K562 (cell line): ENCODE measurements at regions not wholly inside any gene's neighbourhood (a gene's known extent, or its start where the extent isn't known, plus 50 kb on each side); places are given as distances from the start of the nearest gene placed in this dataset.

Experiments
- ATAC-seq: fragments of 200-7000 bp; cut with Tn5 transposase; 3 replicates; pipeline ENCODE4 v1.9.1; 2020; ENCODE audit warnings: moderate library complexity
- BruUV-seq: library from RNA; stranded (reverse); fragments of 400-500 nt; replicated peaks from 2 replicates; lab custom pipeline; 2021; lab: Mats Ljungman, UMichigan
- CTCF ChIA-PET: fragments of 300-600 bp; formaldehyde crosslinking; extraction: SDS; loops from one replicate; lab custom pipeline; 2021; ENCODE audit warnings: low intra/inter-chr PET ratio; lab: Yijun Ruan, JAX
- POLR2A ChIA-PET: fragments of 300-600, 350-650 bp; sonication (Branson Sonifier 250); formaldehyde crosslinking; extraction: SDS; loops from one replicate; lab custom pipeline; 2021; ENCODE audit warnings: antibody characterized with exemption, inconsistent platforms; lab: Yijun Ruan, JAX
- DNase-seq, 4 experiments: peaks; one replicate each; pipeline versions ENCODE4 v3.0.0 to v3.0.0-alpha.2; 2011 to 2018; ENCODE audit warnings: low spot score in 3 of 4, mixed read lengths in 3 of 4; ENCODE audit errors: extremely low read depth in 1 of 4
- FAIRE-seq: peaks from 2 replicates; lab custom pipeline; 2011; peaks lifted over from hg19 to GRCh38; lab: Jason Lieb, UNC
- H2AFZ ChIP-seq: 2 replicates; pipeline ENCODE4 v1.6.0; 2011; ENCODE audit warnings: low read depth, low read length, control low read depth, inconsistent platforms
- H3K27ac ChIP-seq: fragments of 200-600 bp; 3 replicates; pipeline ENCODE4 v1.8.0; 2011; ENCODE audit warnings: low read depth, mild to moderate bottlenecking, control low read depth, inconsistent platforms, low read length, moderate library complexity, mixed read lengths; ENCODE audit errors: extremely low read depth
- H3K27me3 ChIP-seq, 2 experiments: fragments of 300-600 bp in 1 of 2; 2 replicates in 1 of 2; 3 replicates in 1 of 2; pipeline versions ENCODE4 v1.6.0 to v1.8.0; 2011; ENCODE audit warnings: inconsistent platforms in 2 of 2, low read length in 2 of 2, mild to moderate bottlenecking in 1 of 2, mixed read lengths in 1 of 2, moderate library complexity in 1 of 2; ENCODE audit not compliant: control insufficient read depth in 2 of 2, insufficient read depth in 2 of 2
- H3K36me3 ChIP-seq: fragments of 300-600 bp; 3 replicates; pipeline ENCODE4 v1.8.0; 2011; ENCODE audit warnings: mild to moderate bottlenecking, low read length, inconsistent platforms; ENCODE audit not compliant: control insufficient read depth, insufficient read depth
- H3K4me1 ChIP-seq, 2 experiments: fragments of 200-600 bp in 1 of 2; replicated peaks in 1 of 2; 2 replicates in 1 of 2; 3 replicates in 1 of 2; pipeline versions ENCODE4 v1.5.1 to v1.8.0; 2011; ENCODE audit warnings: inconsistent platforms in 2 of 2, low read length in 2 of 2, mild to moderate bottlenecking in 1 of 2, mixed read lengths in 1 of 2, moderate library complexity in 1 of 2; ENCODE audit not compliant: control insufficient read depth in 2 of 2, insufficient read depth in 2 of 2
- H3K4me2 ChIP-seq: 2 replicates; pipeline ENCODE4 v1.6.1; 2011; ENCODE audit warnings: low read length, control low read depth, inconsistent platforms, mixed read lengths; ENCODE audit not compliant: insufficient read depth
- H3K4me3 ChIP-seq: fragments of 200-600 bp; sonication (generic), shearing (Covaris generic); 2 replicates; pipeline ENCODE4 v1.5.1; 2016; ENCODE audit warnings: control low read depth, inconsistent platforms
- H3K79me2 ChIP-seq: fragments of 200-600 bp; 3 replicates; pipeline ENCODE4 v1.8.0; 2011; ENCODE audit warnings: low read length, inconsistent platforms; ENCODE audit not compliant: control insufficient read depth, insufficient read depth
- H3K9ac ChIP-seq, 2 experiments: 2 replicates each; pipeline versions ENCODE4 v1.6.0 to v1.6.1; 2011; ENCODE audit warnings: low read depth in 2 of 2, low read length in 2 of 2, control low read depth in 1 of 2, inconsistent platforms in 1 of 2, mild to moderate bottlenecking in 1 of 2, mixed read lengths in 1 of 2; ENCODE audit not compliant: insufficient read depth in 1 of 2
- H3K9me1 ChIP-seq: one replicate; pipeline ENCODE4 v1.6.0; 2011; ENCODE audit warnings: inconsistent platforms, mild to moderate bottlenecking, low read length, moderate library complexity; ENCODE audit not compliant: control insufficient read depth, insufficient read depth
- H3K9me3 ChIP-seq: replicated peaks from 2 replicates; pipeline ENCODE4 v1.5.1; 2011; ENCODE audit warnings: low read depth, low read length, inconsistent platforms; ENCODE audit not compliant: control insufficient read depth, insufficient read depth
- H4K20me1 ChIP-seq: replicated peaks from 2 replicates; pipeline ENCODE4 v1.6.1; 2011; ENCODE audit warnings: low read length, inconsistent platforms, mixed read lengths; ENCODE audit not compliant: control insufficient read depth, insufficient read depth
- ATF3 ChIP-seq, 2 experiments: fragments of 450-650 bp in 1 of 2; sonication (generic) in 1 of 2; formaldehyde crosslinking in 1 of 2; IDR thresholded peaks in 1 of 2; conservative IDR thresholded peaks in 1 of 2; 2 replicates each; pipeline versions ENCODE4 v1.6.1 to v1.8.1; 2016 to 2023; ENCODE audit warnings: mild to moderate bottlenecking in 2 of 2, moderate library complexity in 2 of 2, inconsistent platforms in 1 of 2, missing genetic modification reagents in 1 of 2
- BRD4 ChIP-seq: fragments of 200-600 bp; sonication (generic); IDR thresholded peaks from 2 replicates; pipeline ENCODE4 v1.6.1; 2017; ENCODE audit warnings: inconsistent platforms
- HMBOX1 ChIP-seq: sonication (generic); IDR thresholded peaks from 2 replicates; pipeline ENCODE4 v1.6.1; 2016
- ILK ChIP-seq: fragments of 450-650 bp; IDR thresholded peaks from 2 replicates; pipeline ENCODE4 v1.6.1; 2016; ENCODE audit warnings: missing genetic modification characterization, low read depth, mild to moderate bottlenecking, missing compliant biosample characterization, moderate library complexity, borderline replicate concordance
- L3MBTL2 ChIP-seq: fragments of 450-650 bp; IDR thresholded peaks from 2 replicates; pipeline ENCODE4 v1.6.1; 2016; ENCODE audit warnings: mild to moderate bottlenecking, moderate library complexity
- NEUROD1 ChIP-seq: fragments of 150-350 bp; IDR thresholded peaks from 2 replicates; pipeline ENCODE4 v1.6.1; 2014; ENCODE audit warnings: borderline replicate concordance, low read length, low read depth; ENCODE audit not compliant: partially characterized antibody
- SFPQ ChIP-seq: fragments of 200-400 bp; formaldehyde crosslinking; IDR thresholded peaks from 2 replicates; pipeline ENCODE4 v1.6.1; 2017; ENCODE audit warnings: mild to moderate bottlenecking, low read depth, low read length, moderate library complexity
- SRF ChIP-seq, 2 experiments: fragments of 250-450, 450-650 bp in 1 of 2; sonication (Bioruptor Pico) in 1 of 2; sonication (generic) in 1 of 2; formaldehyde crosslinking; IDR thresholded peaks; 2 replicates each; pipeline versions ENCODE4 v1.5.0 to v1.5.1; 2020 to 2022; ENCODE audit warnings: mild to moderate bottlenecking in 1 of 2, missing genetic modification reagents in 1 of 2
- ZNF507 ChIP-seq: conservative IDR thresholded peaks from 2 replicates; pipeline ENCODE4 v1.6.1; 2017; ENCODE audit warnings: missing genetic modification characterization, missing compliant biosample characterization
- WGBS: fragments of 100-300 bp; shearing (Covaris generic); methylation state at CpG from one replicate; pipeline ENCODE4 v1.1.6; 2016; ENCODE audit warnings: low coverage, mixed read lengths; ENCODE audit not compliant: insufficient coverage; ENCODE audit errors: missing lambda C conversion rate; 5-methylcytosine and 5-hydroxymethylcytosine counted together
- in situ Hi-C: fragments of 300-500 bp; cut with MboI; formaldehyde crosslinking; loops from 4 replicates; pipeline ENCODE4 v1.15.0; 2018; ENCODE audit warnings: inconsistent platforms, mixed read lengths
- intact Hi-C: fragments of 100-400 bp; cut with micrococcal nuclease; formaldehyde crosslinking; loops from 2 replicates; pipeline ENCODE4 v1.14.2; 2022

- H3K27ac ChIP-seq, result no peak overlapping the region
- no peak overlapping the region for H3K4me2 ChIP-seq
- WGBS, result 0% methylated on average over 2 of the region's 2 CpGs
- no peak overlapping the region for H3K4me3 ChIP-seq
- no peaks in the 10 kb centered on the region for H3K9me1 ChIP-seq
- no peaks in the 10 kb centered on the region for H3K27me3 ChIP-seq
- H3K4me1 ChIP-seq, result no peaks in the 10 kb centered on the region
- no peaks in the 10 kb centered on the region for H3K36me3 ChIP-seq
- BruUV-seq, result no TSS peak
- intact Hi-C loops, result no loop called here
- H3K9me3 ChIP-seq, result no peaks in the 10 kb centered on the region; the same call in 1 of the 2 replicates
- no peak overlapping the region for H3K9ac ChIP-seq
- ChIA-PET CTCF (no interaction called here), POLR2A (no interaction called here)
- no peak for ATAC-seq
- in situ Hi-C loops, result no loop called here
- TF ChIP-seq ILK (tag), result no peak
- TF ChIP-seq HMBOX1, result no peak
- TF ChIP-seq BRD4, result no peak
- no peak for TF ChIP-seq SFPQ
- no peak for TF ChIP-seq L3MBTL2
- TF ChIP-seq NEUROD1, result no peak
- no peak for TF ChIP-seq ATF3 (IDR thresholded peaks at IDR 0.05)
- TF ChIP-seq ATF3 (CRISPR knock-in tag; conservative IDR thresholded peaks at IDR 0.05), result no peak
- TF ChIP-seq ZNF507 (tag), result no peak
- TF ChIP-seq SRF (CRISPR knock-in tag; IDR thresholded peaks at IDR 0.05), result no peak
- H4K20me1 ChIP-seq, result no peaks in the 10 kb centered on the region
- no peaks in the 10 kb centered on the region for H3K79me2 ChIP-seq
- DNase-seq, result no peak
- FAIRE-seq, result no peak
- H2AFZ ChIP-seq, result no peak overlapping the region
Measured at GRCh38 chr5:98364549-98364948, 408.9 kb upstream of the RGMB start.
